ENCODE measurements at regions not wholly inside any gene's neighbourhood (a gene's known extent, or its start where the extent isn't known, plus 50 kb on each side); places are given as distances from the start of the nearest gene placed in this dataset.

DNA sequence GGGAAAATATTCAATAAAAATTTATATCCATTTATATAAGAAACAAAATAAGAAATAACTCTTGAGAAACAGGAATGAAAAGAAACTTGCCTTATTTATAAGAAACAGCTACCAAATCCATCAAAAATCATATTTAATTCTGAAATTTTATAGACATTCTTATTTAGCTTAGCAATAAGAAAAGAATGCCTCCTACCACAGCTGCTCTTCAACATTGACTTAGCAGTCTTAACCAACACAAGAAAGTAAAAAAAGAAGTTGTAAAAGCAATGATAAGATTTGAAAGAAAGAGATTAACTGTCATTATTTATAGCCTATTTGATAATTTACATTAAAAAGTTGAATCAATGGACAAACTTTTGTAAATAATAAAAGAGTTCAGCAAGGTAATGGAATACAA is 212.8 kb downstream of the ZNF365 start:
- no peak overlapping the region for H3K27ac ChIP-seq
- H3K4me3 ChIP-seq (ENCODE audit: low read depth in 1 of 2, low read length in 1 of 2) = no peak overlapping the region
- H3K4me1 ChIP-seq (ENCODE audit: control insufficient read depth in 1 of 2, insufficient read depth in 1 of 2, low read depth in 1 of 2, low read length in 1 of 2) = no peaks in the 10 kb centered on the region
- TF ChIP-seq, protein P1, sequence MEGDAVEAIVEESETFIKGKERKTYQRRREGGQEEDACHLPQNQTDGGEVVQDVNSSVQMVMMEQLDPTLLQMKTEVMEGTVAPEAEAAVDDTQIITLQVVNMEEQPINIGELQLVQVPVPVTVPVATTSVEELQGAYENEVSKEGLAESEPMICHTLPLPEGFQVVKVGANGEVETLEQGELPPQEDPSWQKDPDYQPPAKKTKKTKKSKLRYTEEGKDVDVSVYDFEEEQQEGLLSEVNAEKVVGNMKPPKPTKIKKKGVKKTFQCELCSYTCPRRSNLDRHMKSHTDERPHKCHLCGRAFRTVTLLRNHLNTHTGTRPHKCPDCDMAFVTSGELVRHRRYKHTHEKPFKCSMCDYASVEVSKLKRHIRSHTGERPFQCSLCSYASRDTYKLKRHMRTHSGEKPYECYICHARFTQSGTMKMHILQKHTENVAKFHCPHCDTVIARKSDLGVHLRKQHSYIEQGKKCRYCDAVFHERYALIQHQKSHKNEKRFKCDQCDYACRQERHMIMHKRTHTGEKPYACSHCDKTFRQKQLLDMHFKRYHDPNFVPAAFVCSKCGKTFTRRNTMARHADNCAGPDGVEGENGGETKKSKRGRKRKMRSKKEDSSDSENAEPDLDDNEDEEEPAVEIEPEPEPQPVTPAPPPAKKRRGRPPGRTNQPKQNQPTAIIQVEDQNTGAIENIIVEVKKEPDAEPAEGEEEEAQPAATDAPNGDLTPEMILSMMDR (IDR thresholded peaks at IDR 0.05) = no peak
- peaks cover 20% of the 10 kb centered on the region for H3K27me3 ChIP-seq
- no peaks in the 10 kb centered on the region for H3K36me3 ChIP-seq
- H3K9me3 ChIP-seq = no peaks in the 10 kb centered on the region

DNA sequence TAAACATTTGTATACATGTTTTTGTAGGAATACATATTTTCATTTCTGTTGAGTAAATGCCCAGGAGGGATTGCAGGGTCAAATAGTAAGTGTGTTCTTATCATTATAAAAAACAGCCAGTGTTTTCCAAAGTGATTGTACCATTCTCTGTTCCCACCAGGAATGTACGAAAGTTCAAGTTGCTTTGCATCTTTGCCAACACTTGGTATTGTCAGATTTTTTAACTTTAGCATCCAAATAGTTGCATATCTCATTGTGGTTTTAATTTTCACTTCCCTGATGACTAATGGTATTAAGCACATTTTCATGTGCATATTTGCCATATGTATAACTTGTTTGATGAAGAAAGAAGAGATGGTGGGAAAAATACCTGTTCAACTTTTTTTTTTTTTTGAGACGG is 213.9 kb downstream of the ZNF365 start:
- Histone ChIP-seq H3K4me3 (ENCODE audit: low read depth in 1 of 2, low read length in 1 of 2) (no peak overlapping the region), H3K27me3 (peaks cover 29% of the 10 kb centered on the region), H3K4me1 (ENCODE audit: control insufficient read depth in 1 of 2, insufficient read depth in 1 of 2, low read depth in 1 of 2, low read length in 1 of 2) (no peaks in the 10 kb centered on the region), H3K36me3 (no peaks in the 10 kb centered on the region), H3K27ac (no peak overlapping the region), H3K9me3 (no peaks in the 10 kb centered on the region)
- TF ChIP-seq, protein P1 (IDR thresholded peaks at IDR 0.05) = no peak

DNA sequence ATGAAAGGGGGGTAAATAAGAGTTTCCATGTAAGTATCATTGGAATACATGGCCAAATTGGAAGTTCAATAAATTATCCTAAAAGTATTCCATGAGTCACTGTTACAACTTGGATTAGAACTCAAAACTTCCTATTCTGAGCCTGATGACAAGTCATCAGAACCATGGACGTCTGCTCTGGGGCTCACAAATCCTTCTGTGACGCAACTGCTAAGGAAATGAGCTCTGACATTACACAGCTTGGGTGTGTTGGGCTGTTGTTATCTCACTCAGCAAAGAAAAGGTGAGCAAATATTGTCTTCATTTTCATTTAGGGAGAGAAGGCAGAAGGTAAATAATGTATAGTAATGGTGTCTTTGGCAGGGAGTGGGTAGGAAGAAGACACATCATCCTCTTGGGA is 214.8 kb upstream of the ADO start:
- H3K27me3 ChIP-seq = peaks cover 30% of the 10 kb centered on the region
- H3K4me3 ChIP-seq (ENCODE audit: low read depth in 1 of 2, low read length in 1 of 2) = no peak overlapping the region
- no peaks in the 10 kb centered on the region for H3K9me3 ChIP-seq
- TF ChIP-seq, protein P1 (IDR thresholded peaks at IDR 0.05) = no peak
- no peak overlapping the region for H3K27ac ChIP-seq
- no peaks in the 10 kb centered on the region for H3K4me1 ChIP-seq (ENCODE audit: control insufficient read depth in 1 of 2, insufficient read depth in 1 of 2, low read depth in 1 of 2, low read length in 1 of 2)
- no peaks in the 10 kb centered on the region for H3K36me3 ChIP-seq

DNA sequence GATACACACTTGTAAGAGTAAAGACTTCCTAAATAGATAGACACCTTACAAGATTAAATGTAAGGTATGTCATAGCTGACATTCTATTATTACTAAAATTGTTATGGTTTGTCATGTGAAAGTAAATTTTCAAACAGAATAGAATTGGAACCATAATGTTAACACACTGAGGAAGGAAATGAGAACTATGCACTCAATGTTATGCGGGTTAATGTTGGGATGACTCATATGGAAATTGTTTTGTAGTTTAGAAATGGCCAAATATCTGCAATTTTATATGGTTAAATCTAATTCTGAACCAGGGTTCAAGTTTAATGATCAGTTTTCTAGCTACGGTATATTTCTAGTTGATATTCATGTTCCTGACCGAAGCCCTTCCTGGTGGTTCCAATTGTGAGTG is 214.2 kb upstream of the ADO start:
- H3K27me3 ChIP-seq = peaks cover 30% of the 10 kb centered on the region
- no peaks in the 10 kb centered on the region for H3K9me3 ChIP-seq
- H3K36me3 ChIP-seq = no peaks in the 10 kb centered on the region
- no peak overlapping the region for H3K4me3 ChIP-seq (ENCODE audit: low read depth in 1 of 2, low read length in 1 of 2)
- TF ChIP-seq, protein P1 (IDR thresholded peaks at IDR 0.05) = no peak
- no peaks in the 10 kb centered on the region for H3K4me1 ChIP-seq (ENCODE audit: control insufficient read depth in 1 of 2, insufficient read depth in 1 of 2, low read depth in 1 of 2, low read length in 1 of 2)
- no peak overlapping the region for H3K27ac ChIP-seq

DNA sequence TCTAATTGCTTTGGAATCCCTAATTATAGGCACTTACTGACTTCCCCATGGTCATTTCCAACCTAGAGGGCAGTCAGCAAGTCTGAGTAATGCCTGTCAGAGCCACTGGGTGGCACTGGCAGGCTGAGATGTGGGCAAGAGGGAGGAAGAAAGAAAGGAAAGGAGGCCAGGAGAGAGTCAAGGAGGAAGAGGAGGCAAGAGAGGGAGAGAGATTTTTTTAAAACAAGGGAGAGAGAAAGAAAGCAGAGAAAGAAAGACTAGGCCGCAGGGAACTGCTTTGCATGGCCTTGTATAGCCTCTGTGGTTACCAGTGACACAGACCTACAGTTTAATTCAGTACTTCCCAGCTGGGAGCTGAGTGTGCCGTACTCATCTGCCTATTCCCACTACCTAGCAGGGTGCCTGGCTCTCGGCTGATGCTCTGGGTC is 210.4 kb upstream of the ADO start:
- Histone ChIP-seq H3K27ac (no peak overlapping the region), H3K27me3 (peaks cover 30% of the 10 kb centered on the region), H3K4me3 (ENCODE audit: low read depth in 1 of 2, low read length in 1 of 2) (no peak overlapping the region), H3K4me1 (ENCODE audit: control insufficient read depth in 1 of 2, insufficient read depth in 1 of 2, low read depth in 1 of 2, low read length in 1 of 2) (no peaks in the 10 kb centered on the region), H3K9me3 (no peaks in the 10 kb centered on the region), H3K36me3 (no peaks in the 10 kb centered on the region)
- TF ChIP-seq, protein P1 (IDR thresholded peaks at IDR 0.05) = peak; percentile 84

DNA sequence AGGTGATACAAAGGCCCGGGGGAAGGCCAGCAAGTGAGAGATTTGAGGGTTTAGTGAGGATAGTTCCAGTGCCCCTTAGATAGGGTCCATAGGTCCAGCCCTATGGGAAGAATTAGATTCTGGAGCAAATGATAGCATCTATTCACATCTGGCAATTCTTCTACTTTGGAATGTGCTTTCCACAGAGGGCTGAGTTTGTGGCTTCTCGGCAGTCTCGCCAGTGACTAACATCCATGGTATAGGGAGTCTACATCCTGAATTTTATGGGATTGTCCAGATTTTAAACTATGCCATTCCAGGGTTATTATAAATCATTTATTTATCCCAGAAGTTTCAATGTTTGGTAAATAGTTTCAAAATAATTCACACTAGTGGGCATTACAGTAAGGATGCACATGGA is 207.3 kb upstream of the ADO start:
- no peaks in the 10 kb centered on the region for H3K4me1 ChIP-seq (ENCODE audit: control insufficient read depth in 1 of 2, insufficient read depth in 1 of 2, low read depth in 1 of 2, low read length in 1 of 2)
- TF ChIP-seq, protein P1 (IDR thresholded peaks at IDR 0.05) = no peak

More for the DNA sequence above, 207.3 kb upstream of the ADO start:
- Histone ChIP-seq H3K4me3 (ENCODE audit: low read depth in 1 of 2, low read length in 1 of 2) (no peak overlapping the region), H3K27ac (no peak overlapping the region), H3K27me3 (peaks cover 32% of the 10 kb centered on the region), H3K36me3 (no peaks in the 10 kb centered on the region), H3K9me3 (no peaks in the 10 kb centered on the region)

Data from neutrophil (primary cell).